Stromal cell of bone marrow (primary cell): ENCODE measurements at regions not wholly inside any gene's neighbourhood (a gene's known extent, or its start where the extent isn't known, plus 50 kb on each side); places are given as distances from the start of the nearest gene placed in this dataset.
"Not testable (repeated sequence)": the region's sequence is repeated elsewhere in the genome, so short reads cannot be mapped to it uniquely, and the experiment has no call there.

Source experiments
- DNase-seq: peaks from one replicate; pipeline ENCODE4 v3.0.0-alpha.2; 2012; ENCODE audit warnings: low read depth

GRCh38 chr1:199449221-199449620 is 578.3 kb upstream of the NR5A2 start:
- no peak for DNase-seq

- no peak for DNase-seq
These were observed 577.8 kb upstream of the NR5A2 start for GRCh38 chr1:199449681-199450080.

GRCh38 chr1:199452627-199453026 is 574.9 kb upstream of the NR5A2 start:
- no peak for DNase-seq

- no peak for DNase-seq
These were observed 573.8 kb upstream of the NR5A2 start for GRCh38 chr1:199453723-199454122.

- DNase-seq, result no peak
These were observed 566.6 kb upstream of the NR5A2 start for GRCh38 chr1:199460933-199461332.

- DNase-seq, result peak; percentile 34
These were observed 563.9 kb upstream of the NR5A2 start for GRCh38 chr1:199463521-199464127.

GRCh38 chr1:199466961-199467360 is 560.5 kb upstream of the NR5A2 start:
- DNase-seq, result no peak

- no peak for DNase-seq
These were observed 555.5 kb upstream of the NR5A2 start for GRCh38 chr1:199472018-199472417.

- no peak for DNase-seq
These were observed 554.5 kb upstream of the NR5A2 start for GRCh38 chr1:199472978-199473377.

GRCh38 chr1:199474738-199475137 is 552.8 kb upstream of the NR5A2 start:
- no peak for DNase-seq

- no peak for DNase-seq
These were observed 545.1 kb upstream of the NR5A2 start for GRCh38 chr1:199482426-199482825.

- no peak for DNase-seq
These were observed 537.9 kb upstream of the NR5A2 start for GRCh38 chr1:199489594-199489993.

- DNase-seq, result peak; percentile 42
These were observed 536.6 kb upstream of the NR5A2 start for GRCh38 chr1:199490769-199491527.

GRCh38 chr1:199495432-199495831 is 532.1 kb upstream of the NR5A2 start:
- no peak for DNase-seq

GRCh38 chr1:199498802-199499201 is 528.7 kb upstream of the NR5A2 start:
- DNase-seq, result not testable (repeated sequence)

- no peak for DNase-seq
These were observed 519.4 kb upstream of the NR5A2 start for GRCh38 chr1:199508072-199508471.

GRCh38 chr1:199508653-199509052 is 518.9 kb upstream of the NR5A2 start:
- no peak for DNase-seq

- DNase-seq, result no peak
These were observed 518.1 kb upstream of the NR5A2 start for GRCh38 chr1:199509456-199509855.

GRCh38 chr1:199510314-199510713 is 517.2 kb upstream of the NR5A2 start:
- no peak for DNase-seq

- DNase-seq, result no peak
These were observed 515.3 kb upstream of the NR5A2 start for GRCh38 chr1:199512037-199512710.

GRCh38 chr1:199515261-199515660 is 512.2 kb upstream of the NR5A2 start:
- no peak for DNase-seq

GRCh38 chr1:199522338-199522737 is 505.2 kb upstream of the NR5A2 start:
- DNase-seq, result no peak

GRCh38 chr1:199522936-199523335 is 504.6 kb upstream of the NR5A2 start:
- DNase-seq, result peak; percentile 9
